HCEC 1CT (cell line): ENCODE measurements at regions not wholly inside any gene's neighbourhood (a gene's known extent, or its start where the extent isn't known, plus 50 kb on each side); places are given as distances from the start of the nearest gene placed in this dataset.
"Not testable (repeated sequence)": the region's sequence is repeated elsewhere in the genome, so short reads cannot be mapped to it uniquely, and the experiment has no call there.

Source experiments
- DNase-seq: peaks from one replicate; pipeline ENCODE4 v3.0.0-alpha.2; 2017

- DNase-seq, result no peak
Measured at GRCh38 chr2:217010173-217010572, 150.3 kb upstream of the TNP1 start.

- DNase-seq, result no peak
Measured at GRCh38 chr2:217008794-217009193, 148.9 kb upstream of the TNP1 start.

GRCh38 chr2:217006217-217006616 is 146.4 kb upstream of the TNP1 start:
- no peak for DNase-seq

GRCh38 chr2:217004656-217005055 is 144.8 kb upstream of the TNP1 start:
- DNase-seq, result no peak

- no peak for DNase-seq
Measured at GRCh38 chr2:217001740-217002139, 141.9 kb upstream of the TNP1 start.

GRCh38 chr2:217000406-217000805 is 140.5 kb upstream of the TNP1 start:
- no peak for DNase-seq

GRCh38 chr2:216996279-216996845 is 136.5 kb upstream of the TNP1 start:
- DNase-seq, result no peak

- DNase-seq, result no peak
Measured at GRCh38 chr2:216994353-216994854, 134.5 kb upstream of the TNP1 start.

GRCh38 chr2:216992056-216992675 is 132.3 kb upstream of the TNP1 start:
- DNase-seq, result no peak

GRCh38 chr2:216991563-216991962 is 131.7 kb upstream of the TNP1 start:
- DNase-seq, result no peak

- DNase-seq, result peak; percentile 12
Measured at GRCh38 chr2:216989340-216990129, 129.7 kb upstream of the TNP1 start.

GRCh38 chr2:216987252-216987821 is 127.5 kb upstream of the TNP1 start:
- no peak for DNase-seq

- no peak for DNase-seq
Measured at GRCh38 chr2:216985658-216986141, 125.8 kb upstream of the TNP1 start.

GRCh38 chr2:216984937-216985336 is 125.1 kb upstream of the TNP1 start:
- no peak for DNase-seq

- not testable (repeated sequence) for DNase-seq
Measured at GRCh38 chr2:216981951-216982350, 122.1 kb upstream of the TNP1 start.

- DNase-seq, result not testable (repeated sequence)
Measured at GRCh38 chr2:216980510-216980909, 120.6 kb upstream of the TNP1 start.

GRCh38 chr2:216974321-216975302 is 114.7 kb upstream of the TNP1 start:
- DNase-seq, result no peak

GRCh38 chr2:216971593-216971992 is 111.7 kb upstream of the TNP1 start:
- DNase-seq, result no peak

- no peak for DNase-seq
Measured at GRCh38 chr2:216970359-216970915, 110.6 kb upstream of the TNP1 start.

- DNase-seq, result no peak
Measured at GRCh38 chr2:216967889-216968288, 108.0 kb upstream of the TNP1 start.

GRCh38 chr2:216960671-216961268 is 100.9 kb upstream of the TNP1 start:
- DNase-seq, result no peak
